Testis (tissue), 2 donors: ENCODE measurements at regions not wholly inside any gene's neighbourhood (a gene's known extent, or its start where the extent isn't known, plus 50 kb on each side); places are given as distances from the start of the nearest gene placed in this dataset.

Experiments used
- DNase-seq: peaks from one replicate; pipeline ENCODE4 v3.0.0-alpha.2; 2019
- H3K27ac ChIP-seq, 2 donors: fragments of 200-600 bp; sonication (generic); one replicate each; pipeline ENCODE4 v1.5.1; 2019
- H3K27me3 ChIP-seq: fragments of 200-600 bp; sonication (generic); one replicate; pipeline ENCODE4 v1.5.1; 2019
- H3K36me3 ChIP-seq: fragments of 200-600 bp; sonication (generic); one replicate; pipeline ENCODE4 v1.5.1; 2017; ENCODE audit warnings: low read depth; ENCODE audit errors: missing control alignments
- H3K4me1 ChIP-seq: fragments of 200-600 bp; sonication (generic); one replicate; pipeline ENCODE4 v1.5.1; 2019
- H3K4me3 ChIP-seq, 2 donors: fragments of 200-600 bp; sonication (generic); one replicate each; pipeline ENCODE4 v1.5.1; 2017 to 2019
- H3K9me3 ChIP-seq: fragments of 200-600 bp; sonication (generic); one replicate; pipeline ENCODE4 v1.5.1; 2017
- POLR2A ChIP-seq: fragments of 450-650 bp; IDR thresholded peaks from one replicate; pipeline ENCODE4 v1.6.1; 2017; ENCODE audit warnings: antibody characterized with exemption, mild to moderate bottlenecking, moderate library complexity
- WGBS, 2 donors: methylation state at CpG; one replicate each; pipeline ENCODE4 v1.1.5; 2018; 5-methylcytosine and 5-hydroxymethylcytosine counted together
- intact Hi-C: fragments of 100-400 bp; cut with DNase I; formaldehyde crosslinking; loops from one replicate; pipeline ENCODE4 v1.15.1; 2023; ENCODE audit warnings: low total_unique reads
- TF ChIP-seq, protein P1 (sequence below), 3 experiments: fragments of 450-650 bp in 2 of 3; fragments of 200-600 bp in 1 of 3; sonication (generic) in 1 of 3; IDR thresholded peaks; one replicate each; pipeline ENCODE4 v1.5.1; 2016 to 2019; ENCODE audit warnings: antibody characterized with exemption in 3 of 3, mild to moderate bottlenecking in 2 of 3, moderate library complexity in 1 of 3

DNA sequence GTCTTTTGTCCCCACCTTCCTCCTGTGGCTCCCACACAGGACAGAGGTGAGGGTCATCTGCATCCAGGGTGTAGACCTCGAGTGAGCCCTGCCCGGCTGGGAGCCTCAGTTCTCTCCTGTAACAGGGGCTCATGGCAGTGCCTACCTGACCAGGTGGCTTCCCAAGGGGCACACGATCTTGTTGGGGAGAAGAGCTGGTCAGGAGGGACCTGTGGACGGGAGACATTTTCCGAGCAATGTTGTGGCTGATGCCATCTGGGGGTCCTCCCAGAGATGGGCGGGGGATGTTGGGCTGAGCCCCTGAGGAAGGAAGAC is 51.9 kb downstream of the CEBPB start:
- no peak for DNase-seq
- H3K36me3 ChIP-seq: no peaks in the 10 kb centered on the region
- intact Hi-C loops: no loop called here
- H3K27me3 ChIP-seq: no peaks in the 10 kb centered on the region
- peaks cover 3% of the 10 kb centered on the region for H3K4me1 ChIP-seq
- TF ChIP-seq POLR2A: no peak
- WGBS, 2 donors: 76 to 83% methylated on average over 6 of the region's 6 CpGs
- no peak overlapping the region for H3K4me3 ChIP-seq
- no peaks in the 10 kb centered on the region for H3K9me3 ChIP-seq
- H3K27ac ChIP-seq: no peak overlapping the region

DNA sequence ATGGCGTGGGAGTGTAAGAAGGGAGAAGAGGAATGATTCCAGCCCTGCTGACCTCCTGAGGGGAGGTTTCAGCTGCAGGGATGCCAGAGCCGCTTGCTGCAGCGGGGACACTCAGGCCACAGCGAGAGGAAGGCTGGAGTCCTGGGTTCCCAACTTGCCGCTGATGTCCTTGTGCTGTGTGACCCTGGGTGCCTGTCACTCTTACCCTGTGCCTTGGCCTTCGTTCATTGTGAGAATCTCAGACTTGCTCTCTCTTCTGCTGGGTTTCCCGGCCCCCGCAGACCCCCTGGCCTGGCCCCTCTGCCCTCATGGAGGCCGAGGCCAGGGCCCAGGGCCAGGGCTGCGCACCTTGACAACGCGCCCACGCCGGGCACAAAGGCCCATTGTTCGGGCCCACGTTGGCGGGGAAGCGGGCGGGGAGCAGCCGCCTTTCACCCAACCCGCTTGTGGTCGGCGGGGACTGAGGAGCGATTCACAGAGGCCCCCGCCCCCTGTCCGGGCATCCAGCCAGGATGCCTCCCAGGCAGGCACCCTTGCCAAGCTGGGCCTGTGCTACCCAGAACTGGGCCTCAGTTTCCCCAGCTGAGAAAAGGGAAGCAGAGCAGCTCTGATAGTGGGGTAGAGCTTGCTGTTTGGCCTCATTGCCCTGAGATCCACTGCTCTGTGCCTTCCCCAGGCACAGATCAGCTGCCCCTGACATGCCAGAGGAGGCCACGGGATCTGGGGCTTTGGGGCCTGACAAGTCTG is 52.4 kb downstream of the CEBPB start:
- Histone ChIP-seq H3K4me3 (no peak overlapping the region), H3K36me3 (no peaks in the 10 kb centered on the region), H3K4me1 (peaks cover 3% of the 10 kb centered on the region), H3K9me3 (no peaks in the 10 kb centered on the region), H3K27me3 (no peaks in the 10 kb centered on the region), H3K27ac (no peak overlapping the region)
- intact Hi-C loops: no loop called here
- TF ChIP-seq, protein P1, sequence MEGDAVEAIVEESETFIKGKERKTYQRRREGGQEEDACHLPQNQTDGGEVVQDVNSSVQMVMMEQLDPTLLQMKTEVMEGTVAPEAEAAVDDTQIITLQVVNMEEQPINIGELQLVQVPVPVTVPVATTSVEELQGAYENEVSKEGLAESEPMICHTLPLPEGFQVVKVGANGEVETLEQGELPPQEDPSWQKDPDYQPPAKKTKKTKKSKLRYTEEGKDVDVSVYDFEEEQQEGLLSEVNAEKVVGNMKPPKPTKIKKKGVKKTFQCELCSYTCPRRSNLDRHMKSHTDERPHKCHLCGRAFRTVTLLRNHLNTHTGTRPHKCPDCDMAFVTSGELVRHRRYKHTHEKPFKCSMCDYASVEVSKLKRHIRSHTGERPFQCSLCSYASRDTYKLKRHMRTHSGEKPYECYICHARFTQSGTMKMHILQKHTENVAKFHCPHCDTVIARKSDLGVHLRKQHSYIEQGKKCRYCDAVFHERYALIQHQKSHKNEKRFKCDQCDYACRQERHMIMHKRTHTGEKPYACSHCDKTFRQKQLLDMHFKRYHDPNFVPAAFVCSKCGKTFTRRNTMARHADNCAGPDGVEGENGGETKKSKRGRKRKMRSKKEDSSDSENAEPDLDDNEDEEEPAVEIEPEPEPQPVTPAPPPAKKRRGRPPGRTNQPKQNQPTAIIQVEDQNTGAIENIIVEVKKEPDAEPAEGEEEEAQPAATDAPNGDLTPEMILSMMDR (IDR thresholded peaks at IDR 0.05): no peak
- TF ChIP-seq POLR2A: no peak
- peak; percentile 79 for DNase-seq
- 55 to 65% methylated on average over 15 to 27 of the region's 27 CpGs for WGBS, 2 donors

DNA sequence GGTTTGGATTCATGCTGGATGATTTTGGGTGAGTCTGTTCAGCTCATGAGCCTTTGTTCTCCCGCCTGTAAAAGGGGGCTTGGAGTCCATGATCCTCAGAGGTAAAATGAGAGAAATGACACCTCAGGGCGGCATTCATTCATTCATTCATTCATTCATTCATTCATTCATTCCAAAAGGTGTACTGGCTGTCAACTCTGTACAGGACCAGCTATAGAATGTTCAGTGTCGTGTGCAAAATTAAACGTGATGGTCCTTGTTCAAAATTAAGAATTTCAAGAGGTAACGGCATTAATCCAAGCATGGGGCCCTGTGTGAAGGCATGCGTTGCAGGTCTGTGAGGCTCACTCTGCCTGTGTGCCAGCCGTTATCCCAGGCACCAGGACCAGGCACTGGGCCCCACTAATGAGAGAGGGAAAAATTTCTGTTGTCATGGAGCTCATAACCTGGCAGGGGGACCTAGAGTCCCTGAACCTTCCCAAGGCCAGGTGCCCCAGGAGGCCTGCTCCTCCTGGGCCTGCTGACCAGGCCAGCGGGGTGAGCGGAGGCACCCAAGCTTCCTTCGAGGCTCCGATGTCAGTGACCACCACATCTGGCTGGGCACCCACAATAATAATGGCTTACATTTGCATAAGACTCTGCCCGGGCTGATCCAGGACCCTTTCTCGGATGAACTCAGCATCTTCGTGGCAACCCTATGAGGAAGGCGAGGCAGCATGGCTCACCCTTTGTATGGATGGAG is 53.2 kb downstream of the CEBPB start:
- no peak overlapping the region for H3K4me3 ChIP-seq
- TF ChIP-seq, protein P1 (IDR thresholded peaks at IDR 0.05): no peak
- TF ChIP-seq POLR2A: no peak
- WGBS, 2 donors: 84 to 87% methylated on average over 14 to 15 of the region's 15 CpGs
- H3K36me3 ChIP-seq: no peaks in the 10 kb centered on the region
- peaks cover 3% of the 10 kb centered on the region for H3K4me1 ChIP-seq
- H3K27ac ChIP-seq: no peak overlapping the region
- H3K9me3 ChIP-seq: no peaks in the 10 kb centered on the region
- H3K27me3 ChIP-seq: no peaks in the 10 kb centered on the region
- no peak for DNase-seq
- intact Hi-C loops: no loop called here

DNA sequence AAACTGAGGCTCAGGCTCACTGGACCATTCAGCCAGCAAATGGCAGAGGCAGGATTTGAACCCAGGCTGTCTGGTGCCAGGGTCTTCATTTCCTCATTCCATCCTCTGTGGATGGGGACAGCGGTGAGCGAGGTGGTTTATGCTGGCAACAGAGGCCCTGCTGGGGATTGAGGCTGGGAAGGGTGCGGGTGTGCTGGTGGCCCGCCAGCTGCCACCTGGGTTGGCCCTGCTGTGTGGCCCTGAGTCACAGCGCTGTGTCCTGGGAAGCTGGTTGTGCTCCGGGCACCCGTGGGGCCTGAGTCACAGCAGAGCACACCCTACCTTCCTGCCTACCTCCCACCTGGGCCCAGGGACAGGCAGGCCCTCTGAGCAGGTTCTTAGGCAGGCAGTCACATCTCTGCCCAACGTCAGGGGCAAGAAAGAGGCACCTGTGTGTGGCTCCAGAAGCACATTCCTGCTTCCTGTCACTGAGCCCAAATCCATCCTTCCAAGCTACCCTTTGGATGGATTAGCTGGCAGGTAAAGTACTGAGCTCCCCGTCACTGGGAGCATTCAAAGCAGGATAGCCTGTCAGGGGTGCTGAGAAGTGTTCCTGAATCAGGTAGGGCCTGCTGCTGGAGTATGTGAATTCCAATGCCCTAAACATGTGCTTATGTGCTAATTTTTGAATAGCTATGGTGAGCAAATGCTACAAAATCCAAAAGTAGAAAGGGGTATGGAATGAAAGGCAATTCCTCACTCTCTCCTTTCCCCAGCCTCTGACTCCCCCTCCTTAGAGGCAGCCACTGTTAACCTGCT is 53.9 kb downstream of the CEBPB start:
- DNase-seq: no peak
- no peak for TF ChIP-seq POLR2A
- TF ChIP-seq, protein P1 (IDR thresholded peaks at IDR 0.05): no peak
- intact Hi-C loops: no loop called here
- Histone ChIP-seq H3K36me3 (no peaks in the 10 kb centered on the region), H3K27ac (no peak overlapping the region), H3K4me1 (peaks cover 3% of the 10 kb centered on the region), H3K27me3 (no peaks in the 10 kb centered on the region), H3K9me3 (no peaks in the 10 kb centered on the region), H3K4me3 (no peak overlapping the region)
- WGBS, 2 donors: 80 to 90% methylated on average over 2 to 9 of the region's 9 CpGs
